ENCODE measurements at regions not wholly inside any gene's neighbourhood (a gene's known extent, or its start where the extent isn't known, plus 50 kb on each side); places are given as distances from the start of the nearest gene placed in this dataset.
"Not testable (repeated sequence)": the region's sequence is repeated elsewhere in the genome, so short reads cannot be mapped to it uniquely, and the experiment has no call there.

DNA sequence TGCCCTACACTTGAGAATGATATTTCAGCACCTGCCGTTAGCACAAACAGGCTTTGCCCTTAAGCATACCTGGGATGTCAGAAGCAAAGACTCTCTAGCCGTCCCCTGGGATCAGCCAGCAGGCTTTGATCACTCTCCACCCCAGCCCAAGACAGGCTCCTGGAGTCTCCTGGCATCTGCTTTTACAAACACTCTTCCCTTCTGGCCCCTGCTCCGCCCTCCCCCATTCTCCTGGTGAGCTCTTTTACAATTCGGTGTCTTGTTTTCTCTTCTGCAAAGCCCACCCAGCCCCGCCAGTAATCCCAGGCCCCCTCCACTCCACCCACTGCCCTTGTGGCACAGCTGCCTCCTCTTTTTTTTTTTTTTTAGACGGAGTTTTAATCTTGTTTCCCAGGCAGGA is 50.4 kb downstream of the KATNIP start:
- DNase-seq (ENCODE audit: low spot score): no peak

DNA sequence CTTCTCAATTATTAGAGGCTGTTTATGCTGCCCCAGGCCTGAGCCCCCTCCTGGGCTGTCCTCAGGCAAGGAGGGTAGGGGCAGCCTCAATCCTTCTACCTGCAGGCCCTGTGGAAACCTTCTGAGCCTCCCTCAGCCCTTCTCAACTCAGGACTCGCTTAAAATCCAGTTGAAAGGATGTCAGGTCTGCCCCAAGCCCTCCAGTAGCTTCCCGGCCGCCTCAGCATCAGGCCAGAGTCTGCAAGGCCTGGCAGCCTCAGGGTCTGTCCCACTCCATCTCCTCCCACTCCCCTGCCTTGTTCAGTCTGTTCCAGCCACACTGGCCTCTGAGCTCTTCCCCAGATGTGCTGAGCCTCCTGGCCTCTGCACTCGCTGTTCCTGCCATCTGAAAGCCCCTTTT is 52.2 kb downstream of the KATNIP start:
- no peak for DNase-seq (ENCODE audit: low spot score)

DNA sequence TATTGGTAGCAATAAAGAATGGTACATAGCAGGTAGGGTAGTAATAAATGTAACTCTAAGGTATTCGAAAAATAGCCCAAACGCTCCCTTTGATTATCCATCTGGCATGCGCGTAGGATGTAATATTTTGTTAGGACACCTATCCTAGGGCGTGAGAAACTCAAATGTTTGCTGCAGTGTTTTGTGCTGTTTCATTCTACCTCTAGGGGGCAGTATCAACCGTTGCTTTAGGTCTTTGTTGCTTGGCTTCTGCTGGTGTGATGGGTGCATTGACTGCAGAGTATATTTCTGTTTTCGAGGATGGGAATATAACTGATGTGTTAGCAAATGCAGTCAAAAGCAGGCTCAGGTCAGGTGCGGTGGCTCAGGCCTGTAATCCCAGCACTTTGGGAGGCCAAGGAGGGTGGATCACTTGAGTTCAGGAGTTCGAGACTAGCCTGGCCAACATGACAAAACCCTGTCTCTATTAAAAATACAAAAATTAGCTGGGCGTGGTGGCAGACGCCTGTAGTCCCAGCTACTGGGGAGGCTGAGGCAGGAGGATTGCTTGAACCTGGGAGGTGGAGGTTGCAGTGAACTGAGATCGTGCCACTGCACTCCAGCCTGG is 55.7 kb downstream of the KATNIP start:
- not testable (repeated sequence) for DNase-seq (ENCODE audit: low spot score)

DNA sequence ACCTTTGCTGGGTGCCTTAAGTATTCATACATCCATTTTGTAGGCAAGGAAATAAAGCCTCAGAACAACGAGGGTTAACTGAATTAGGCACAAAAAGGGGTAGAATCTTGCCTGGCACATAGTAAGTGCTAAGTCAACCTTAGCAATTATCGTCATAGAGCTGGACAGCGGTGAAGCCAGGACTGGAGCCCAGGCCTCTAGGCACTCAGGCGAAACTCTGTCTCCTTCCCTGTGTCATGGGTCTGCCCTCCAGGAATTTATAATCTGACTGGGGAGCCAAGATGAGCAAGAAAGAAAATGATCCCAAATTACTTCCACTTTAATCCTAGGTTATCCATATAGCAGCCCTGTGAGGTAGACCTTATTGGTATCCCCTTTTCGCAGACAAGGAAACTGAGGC is 61.4 kb downstream of the KATNIP start:
- no peak for DNase-seq (ENCODE audit: low spot score)

DNA sequence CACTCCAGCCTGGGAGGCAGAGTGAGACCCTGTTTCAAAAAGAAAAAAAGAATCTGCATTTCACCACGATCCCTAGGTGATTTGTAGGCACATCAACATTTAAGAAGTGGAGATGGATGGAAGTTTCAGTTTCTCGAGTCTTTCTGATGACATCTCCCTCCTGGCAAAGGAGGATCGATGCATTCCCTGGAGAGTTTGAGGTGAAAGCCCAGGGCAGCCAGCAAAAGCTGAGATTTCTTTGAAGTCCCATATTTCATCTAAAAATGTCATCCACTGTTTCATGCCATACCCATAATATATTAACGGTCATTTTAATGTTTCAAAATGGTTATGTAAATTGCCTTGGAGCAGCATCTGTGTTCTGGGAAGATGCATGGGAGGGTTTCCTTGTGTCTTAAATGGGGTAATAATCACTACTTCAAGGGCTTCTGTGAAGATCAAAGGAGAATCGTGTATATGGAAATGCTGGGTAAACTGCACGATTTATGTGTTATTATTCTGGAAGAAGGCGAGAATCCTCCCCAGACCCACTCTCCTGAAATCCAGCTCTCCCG is 63.4 kb downstream of the KATNIP start:
- no peak for DNase-seq (ENCODE audit: low spot score)

DNA sequence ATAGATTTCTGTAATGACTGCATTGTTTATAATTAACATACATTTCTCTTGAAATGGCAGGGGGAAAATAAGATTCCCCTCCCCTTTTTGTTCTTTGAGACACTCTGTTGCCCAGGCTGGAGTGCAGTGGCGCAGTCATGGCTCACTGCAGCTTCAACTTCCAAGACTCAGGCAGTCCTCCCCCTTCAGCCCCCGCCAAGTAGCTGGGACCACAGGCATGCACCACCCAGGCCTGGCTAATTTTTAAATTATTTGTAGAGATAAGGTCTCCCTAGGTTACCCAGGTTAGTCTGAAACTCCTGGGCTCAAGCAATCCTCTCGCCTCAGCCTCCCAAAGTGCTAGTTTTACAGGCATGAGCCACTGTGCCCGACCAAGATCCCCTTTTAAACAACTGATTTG is 67.7 kb downstream of the KATNIP start:
- no peak for DNase-seq (ENCODE audit: low spot score)

DNA sequence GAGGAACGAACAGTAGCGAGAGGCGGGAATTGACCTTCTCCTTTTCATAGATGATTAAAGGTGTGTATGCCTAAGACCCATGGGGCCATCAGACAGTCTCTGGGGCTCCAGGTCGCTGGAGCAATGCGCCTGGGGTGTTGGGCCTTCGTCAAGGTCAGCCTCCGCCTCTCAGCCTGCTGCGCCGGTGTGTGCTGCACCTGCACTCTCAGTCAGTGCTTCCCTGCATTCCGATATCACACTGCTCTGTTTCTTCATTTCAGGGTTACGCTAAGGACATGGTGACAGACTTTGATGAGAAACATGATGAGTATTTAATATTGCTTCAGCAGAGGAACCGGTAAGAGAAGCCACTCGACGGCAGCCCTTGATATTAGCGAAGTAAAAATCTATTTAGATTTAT is 68.2 kb downstream of the KATNIP start:
- DNase-seq (ENCODE audit: low spot score): no peak

DNA sequence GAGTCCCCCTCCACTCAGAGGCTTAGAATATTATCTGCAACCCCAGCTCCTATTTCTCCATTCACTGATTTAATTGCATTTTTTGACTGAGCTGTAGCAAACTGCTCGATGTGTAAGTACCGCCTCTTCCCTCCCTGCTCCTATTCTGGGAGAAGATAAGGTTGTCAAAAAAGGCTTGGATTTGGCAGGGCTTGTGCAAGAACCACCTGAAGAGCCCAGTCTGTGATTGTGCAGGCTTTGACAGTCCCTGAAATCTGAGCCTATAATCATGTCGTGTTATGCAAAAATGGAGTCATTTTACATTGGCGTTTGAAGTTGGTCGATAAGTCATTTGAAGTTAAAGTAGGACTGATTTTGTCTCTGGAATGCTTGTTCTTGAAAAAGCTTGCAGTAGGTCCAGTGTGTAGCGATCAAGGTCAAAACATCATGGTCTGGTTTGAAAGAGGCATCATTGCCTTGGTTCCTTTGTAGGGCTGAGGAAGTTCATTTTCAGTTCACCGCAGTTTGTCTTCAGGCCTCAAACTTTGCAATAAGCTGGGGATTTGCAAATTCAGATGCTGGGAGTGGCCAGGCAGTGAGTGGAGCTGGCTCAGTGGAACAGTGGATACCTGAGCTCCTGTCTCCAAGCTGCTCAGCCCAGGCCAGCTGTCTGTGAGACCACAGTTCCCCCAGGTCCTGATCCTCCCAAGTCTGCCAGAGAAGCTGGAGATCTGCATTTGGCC is 68.8 kb downstream of the KATNIP start:
- DNase-seq (ENCODE audit: low spot score): no peak

DNA sequence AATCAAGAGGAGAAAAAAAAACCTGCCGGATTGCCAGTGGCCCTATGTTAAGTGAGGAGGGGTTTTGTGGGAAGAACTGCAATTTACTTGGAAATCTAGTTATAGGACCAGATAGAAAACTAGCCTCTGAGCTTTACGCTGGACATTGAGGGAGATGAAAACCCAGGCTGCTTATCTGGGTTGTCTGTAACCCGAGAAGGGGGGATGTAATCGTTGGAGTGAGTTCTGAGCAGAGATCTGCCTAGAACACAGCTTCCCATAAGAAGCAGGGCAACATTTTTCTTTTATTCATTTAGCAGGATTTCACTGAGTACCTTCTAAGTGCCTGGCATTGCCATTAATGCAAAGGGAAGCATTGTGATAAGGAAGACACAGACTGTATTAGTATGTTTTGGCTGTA is 70.6 kb downstream of the KATNIP start:
- DNase-seq (ENCODE audit: low spot score): no peak

DNA sequence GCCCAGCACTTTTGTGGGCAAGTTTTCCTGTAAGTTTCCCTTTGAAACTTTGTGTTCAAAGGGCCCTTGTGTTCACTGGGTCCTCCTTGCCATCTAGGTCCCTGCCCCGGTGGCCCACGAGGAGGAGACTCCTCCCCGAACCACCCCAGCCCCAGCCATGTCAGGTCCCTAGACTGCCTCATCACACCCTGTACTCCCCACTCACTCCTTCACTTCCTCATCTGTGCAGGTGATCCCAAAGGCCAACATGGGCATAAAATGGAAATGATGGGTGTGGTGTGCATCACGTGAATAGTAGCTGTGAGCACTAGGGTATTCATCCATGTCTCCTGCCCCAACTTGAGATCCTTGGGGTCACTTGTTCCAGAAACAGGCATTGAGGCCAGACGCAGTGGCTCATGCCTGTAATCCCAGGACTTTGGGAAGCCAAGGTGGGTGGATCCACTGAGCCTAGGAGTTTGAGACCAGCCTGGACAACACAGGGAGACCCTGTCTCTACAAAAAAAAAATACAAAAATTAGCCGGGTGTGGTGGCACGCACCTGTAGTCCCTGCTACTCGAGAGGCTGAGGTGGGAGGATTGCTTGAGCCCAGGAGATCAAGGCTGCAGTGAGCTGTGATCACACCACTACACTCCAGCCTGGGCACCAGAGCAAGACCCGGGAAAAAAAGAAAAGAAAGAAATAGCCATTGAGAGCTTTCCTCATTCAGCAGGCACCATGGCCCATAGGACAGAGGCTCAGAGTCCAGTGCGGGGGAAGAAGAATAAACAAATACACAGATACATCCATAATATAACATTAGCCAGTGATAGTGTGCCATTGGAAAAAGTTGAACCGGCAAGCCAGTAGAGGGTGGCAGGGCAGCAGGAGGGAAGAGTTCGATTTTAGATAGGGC is 74.5 kb downstream of the KATNIP start:
- DNase-seq (ENCODE audit: low spot score): no peak

DNA sequence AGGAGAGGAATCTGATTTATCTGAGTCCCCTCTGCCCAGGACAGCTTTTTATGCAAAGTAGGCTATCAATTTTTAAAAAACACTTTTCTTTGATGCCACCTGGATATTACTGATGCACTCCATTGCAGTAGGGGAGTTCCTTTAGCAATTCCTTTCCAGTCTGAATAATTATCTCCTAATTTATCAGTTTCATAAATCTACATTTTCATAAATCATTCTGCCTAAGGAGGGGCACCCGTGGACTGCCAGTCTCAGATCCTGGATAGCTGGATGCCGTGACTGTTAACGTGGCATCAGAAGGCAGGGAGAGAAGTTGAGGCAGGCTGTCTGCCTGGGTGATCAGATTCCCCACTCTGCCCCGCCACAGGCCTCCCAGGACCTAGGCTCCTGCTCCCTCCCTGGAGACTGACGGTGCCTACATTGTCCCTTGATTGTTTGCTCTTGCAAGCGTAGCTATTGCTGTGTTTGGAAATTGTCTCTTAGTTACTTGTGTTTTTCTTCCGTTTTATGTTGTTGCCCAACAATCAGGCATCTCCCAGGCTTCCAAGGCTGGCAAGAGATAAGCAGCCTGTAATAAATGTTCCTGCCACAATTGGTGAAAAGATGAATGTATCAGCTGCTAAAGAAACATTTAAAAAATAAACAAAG is 75.2 kb downstream of the KATNIP start:
- no peak for DNase-seq (ENCODE audit: low spot score)

DNA sequence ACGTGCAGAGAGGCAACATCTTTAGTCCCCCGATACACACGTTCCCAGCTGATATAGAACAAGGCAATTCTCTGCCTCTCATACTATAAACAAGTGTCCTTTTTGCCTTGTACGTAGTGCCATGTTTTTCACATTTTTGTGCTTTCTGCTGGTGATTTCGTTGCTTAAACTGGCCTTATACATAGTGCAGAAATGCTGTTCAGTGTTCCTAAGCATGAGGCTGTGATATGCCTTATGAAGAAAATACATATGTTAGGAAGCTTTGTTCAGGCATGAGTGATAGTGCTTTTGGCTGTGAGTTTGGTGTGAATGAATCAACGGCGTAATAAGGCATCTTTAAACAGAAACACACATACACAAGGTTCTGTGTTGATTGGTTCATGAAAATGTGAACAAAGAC is 77.2 kb downstream of the KATNIP start:
- DNase-seq (ENCODE audit: low spot score): no peak

DNA sequence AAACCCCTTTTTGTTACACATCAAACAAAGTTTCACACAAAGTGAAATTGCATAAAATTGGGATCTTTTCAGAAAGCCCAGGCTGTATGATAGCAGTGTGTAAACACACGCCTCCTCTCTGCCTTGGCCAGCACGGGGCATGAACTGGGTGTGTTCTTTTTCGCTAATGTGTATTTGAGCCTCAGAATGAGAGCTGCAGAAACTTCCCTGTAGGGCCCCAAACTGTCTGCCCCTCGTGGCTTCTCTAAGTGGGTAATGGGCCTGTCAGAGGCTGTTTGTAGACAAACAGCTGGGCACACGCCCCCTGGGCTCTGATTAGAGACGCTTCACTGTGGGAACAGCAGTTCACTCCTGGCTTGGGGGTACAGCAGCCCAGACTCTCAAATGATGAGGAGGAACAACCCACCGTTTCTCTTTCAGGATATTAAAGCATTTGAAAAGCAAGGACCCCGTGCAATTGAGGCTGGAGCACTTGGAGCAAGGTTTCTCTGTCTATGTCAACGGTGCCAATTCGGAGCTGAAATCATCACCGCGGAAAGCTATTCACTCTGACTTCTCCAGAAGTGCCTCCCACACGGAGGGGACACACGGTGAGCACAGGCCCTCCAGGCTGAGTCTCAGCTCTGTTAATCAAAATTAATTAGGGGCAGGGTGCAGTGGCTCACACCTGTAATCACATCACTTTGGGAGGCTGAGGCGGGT is 78.4 kb downstream of the KATNIP start:
- DNase-seq (ENCODE audit: low spot score): no peak

DNA sequence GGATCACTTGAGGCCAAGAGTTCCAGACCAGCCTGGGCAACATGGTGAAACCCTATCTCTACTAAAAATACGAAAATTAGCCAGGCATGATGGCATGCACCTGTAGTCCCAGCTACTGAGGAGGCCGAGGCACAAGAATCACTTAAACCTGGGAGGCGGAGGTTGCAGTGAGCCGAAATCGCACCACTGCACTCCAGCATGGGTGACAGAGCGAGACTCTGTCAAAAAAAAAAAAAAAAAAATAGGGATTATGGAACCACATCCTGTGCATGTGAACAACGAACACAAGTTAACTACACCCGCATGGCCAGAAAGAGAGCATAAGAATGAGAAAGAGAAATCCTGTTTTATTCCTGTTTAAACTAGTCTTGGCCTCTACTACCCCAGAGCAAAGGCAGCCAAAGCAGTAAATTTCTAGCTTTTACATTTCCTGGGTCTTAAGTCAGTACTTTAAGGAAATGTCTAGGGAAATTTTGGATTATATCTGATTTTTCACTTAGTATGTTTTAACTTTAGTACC is 79.1 kb downstream of the KATNIP start:
- not testable (repeated sequence) for DNase-seq (ENCODE audit: low spot score)

DNA sequence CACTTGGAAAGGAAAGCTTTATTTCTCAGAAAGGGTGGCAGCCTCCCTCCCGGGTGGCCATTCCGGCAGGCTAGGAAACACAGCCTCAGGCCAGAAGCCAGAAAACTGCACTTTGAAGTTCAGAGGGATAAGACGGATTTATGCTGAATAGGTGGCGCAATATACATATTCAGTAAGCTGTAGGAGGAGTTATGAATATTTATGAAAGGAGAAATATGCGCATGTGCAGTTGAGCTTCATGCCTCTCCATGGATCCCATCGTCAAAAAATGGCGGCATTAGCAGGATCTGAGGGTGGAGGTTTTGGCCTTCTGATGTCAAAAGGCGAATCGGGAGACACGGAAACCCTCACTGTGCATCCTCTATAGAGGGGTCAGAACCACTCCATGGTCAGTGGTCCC is 82.3 kb downstream of the KATNIP start:
- DNase-seq (ENCODE audit: low spot score): no peak

DNA sequence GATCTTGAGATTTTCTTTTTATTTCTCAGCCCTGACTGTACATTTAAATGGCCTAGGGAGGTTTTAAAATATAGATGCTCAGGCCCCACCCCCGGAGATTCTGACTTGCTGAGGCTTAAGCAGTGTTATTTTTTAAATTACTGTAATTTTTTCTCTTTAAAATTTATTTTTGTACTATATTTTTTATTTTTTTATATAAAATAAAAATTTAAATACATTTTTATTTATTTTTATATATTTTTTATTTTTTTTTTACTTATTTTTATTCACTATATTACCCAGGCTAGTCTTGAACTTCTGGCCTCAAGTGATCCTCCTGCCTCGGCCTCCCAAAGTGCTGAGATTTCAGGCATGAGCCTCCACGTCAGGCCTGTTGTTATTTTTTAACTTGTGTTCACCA is 83.3 kb downstream of the KATNIP start:
- no peak for DNase-seq (ENCODE audit: low spot score)

DNA sequence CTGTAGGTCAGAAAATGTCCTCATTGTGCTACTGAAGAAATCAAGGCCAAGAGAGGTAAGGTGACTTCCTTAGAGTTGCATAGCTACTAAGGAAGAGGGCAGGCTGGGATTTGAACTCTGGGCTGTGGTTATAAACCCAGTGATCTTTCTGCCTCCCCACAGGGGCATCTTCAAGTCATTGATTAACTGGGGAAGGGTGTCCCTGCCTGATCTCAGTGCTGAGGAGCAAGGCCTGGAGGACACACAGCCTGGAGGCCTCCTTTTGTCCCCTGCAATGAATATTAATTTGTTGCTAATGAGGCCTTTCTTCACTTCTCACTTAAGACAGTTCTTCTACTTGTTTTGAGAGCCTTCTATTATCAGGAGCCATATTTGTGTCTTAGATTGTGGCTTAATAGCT is 83.8 kb downstream of the KATNIP start:
- no peak for DNase-seq (ENCODE audit: low spot score)

DNA sequence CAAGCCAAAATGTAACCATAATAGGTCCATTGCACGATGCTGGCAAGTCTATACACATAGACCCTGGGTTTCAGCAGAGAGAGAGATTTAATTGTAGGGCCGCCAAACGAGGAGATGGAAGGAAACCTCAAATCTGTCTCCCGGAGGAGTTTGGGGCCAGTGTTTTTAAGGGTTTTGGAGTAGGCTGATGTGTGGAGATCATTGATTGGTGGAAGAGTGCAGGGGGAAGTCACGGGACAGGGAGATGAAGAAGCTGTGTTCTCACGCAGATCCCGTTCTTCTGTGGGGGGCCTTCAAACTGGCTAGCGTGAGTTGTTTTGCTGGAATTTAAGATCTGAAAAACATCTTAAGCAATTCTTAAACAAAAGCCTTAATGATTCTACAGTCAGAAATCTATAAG is 84.8 kb downstream of the KATNIP start:
- DNase-seq (ENCODE audit: low spot score): no peak

DNA sequence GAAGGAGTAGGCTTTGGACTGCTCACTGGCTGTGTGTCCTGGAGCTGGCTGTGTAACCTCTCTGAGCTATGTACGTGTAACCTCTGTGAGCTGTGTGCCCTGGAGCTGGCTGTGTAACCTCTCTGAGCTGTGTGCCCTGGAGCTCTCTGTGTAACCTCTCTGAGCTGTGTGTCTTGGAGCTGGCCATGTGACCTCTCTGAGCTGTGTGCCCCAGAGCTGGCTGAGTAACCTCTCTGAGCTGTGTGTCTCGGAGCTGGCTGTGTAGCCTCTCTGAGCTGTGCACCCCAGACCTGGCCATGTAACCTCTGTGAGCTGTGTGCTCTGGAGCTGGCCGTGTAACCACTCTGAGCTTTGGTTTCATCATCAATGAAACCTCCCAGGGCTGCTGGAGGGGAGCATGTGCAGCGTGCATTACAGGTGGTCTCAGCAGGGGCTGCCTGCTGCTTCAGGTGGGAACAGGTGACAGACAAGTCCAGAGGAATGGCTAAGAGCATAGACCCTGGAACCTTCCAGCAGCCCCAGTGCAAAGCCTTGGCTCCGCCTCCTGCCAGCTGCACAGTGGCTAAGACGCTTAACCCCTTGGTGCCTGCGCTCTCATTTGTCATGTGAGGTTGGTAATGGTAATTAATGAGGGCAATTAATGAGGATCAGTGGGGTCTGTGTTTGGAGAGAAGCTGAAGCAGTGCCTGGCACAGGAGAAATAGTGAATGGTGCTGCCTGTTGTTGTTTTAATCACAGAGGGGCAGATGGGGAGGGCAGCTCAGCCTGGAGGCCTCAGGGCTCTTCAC is 86.7 kb downstream of the KATNIP start:
- DNase-seq (ENCODE audit: low spot score): no peak

DNA sequence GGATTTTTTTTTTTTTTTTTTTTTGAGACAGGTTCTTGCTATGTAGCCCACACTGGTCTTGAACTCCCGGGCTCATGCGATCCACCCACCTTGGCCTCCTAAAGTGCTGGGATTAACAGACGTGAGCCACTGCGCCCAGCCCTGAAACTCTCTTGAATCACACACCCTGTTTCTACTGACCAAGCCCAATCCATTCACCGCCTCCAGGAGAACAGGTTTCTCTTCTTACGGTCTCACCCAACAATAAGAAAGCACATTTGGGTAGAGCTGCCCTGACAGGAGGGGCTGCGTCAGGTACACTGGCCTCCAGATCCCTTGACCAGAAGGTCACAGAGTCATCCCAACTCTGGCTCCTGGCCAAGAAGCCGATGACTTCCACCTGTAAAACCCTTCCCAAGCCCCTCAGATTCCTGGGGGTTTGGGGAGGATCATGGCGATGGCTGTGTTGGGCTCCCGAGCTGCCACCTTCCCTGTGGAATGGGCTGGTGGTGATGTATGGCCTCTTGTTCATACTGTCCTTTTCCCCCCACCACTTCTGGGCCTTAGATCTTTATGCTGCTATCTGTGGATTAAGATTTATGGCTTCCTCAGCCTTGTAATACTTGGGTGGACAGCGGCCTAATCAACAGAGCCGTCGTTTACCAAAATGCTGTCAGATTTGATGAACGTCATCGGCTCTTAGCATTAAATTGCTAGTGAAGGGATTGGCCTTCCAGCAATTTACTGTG is 89.1 kb downstream of the KATNIP start:
- no peak for DNase-seq (ENCODE audit: low spot score)

Data from LoVo (cell line).